HCT116 (cell line): ENCODE measurements at regions not wholly inside any gene's neighbourhood (a gene's known extent, or its start where the extent isn't known, plus 50 kb on each side); places are given as distances from the start of the nearest gene placed in this dataset.

Experiments
- ATAC-seq: fragments of 200-7000 bp; cut with Tn5 transposase; 2 replicates; pipeline ENCODE4 v1.9.1; 2020; ENCODE audit warnings: mild to moderate bottlenecking, moderate library complexity
- BruUV-seq: library from RNA; stranded (reverse); fragments of 400-500 nt; replicated peaks from 2 replicates; lab custom pipeline; 2021; lab: Mats Ljungman, UMichigan
- CTCF ChIA-PET: fragments of 300-600 bp; sonication (Branson Sonifier 250); formaldehyde crosslinking; loops from one replicate; lab custom pipeline; 2021; ENCODE audit warnings: antibody characterized with exemption; lab: Charles Lee
- POLR2A ChIA-PET: fragments of 300-600, 350-600 bp; sonication (Branson Sonifier 250); formaldehyde crosslinking; loops from one replicate; lab custom pipeline; 2021; ENCODE audit warnings: antibody characterized with exemption; lab: Charles Lee
- RAD21 ChIA-PET, 2 experiments: fragments of 300-600 bp; sonication (Branson Sonifier 250); formaldehyde crosslinking; loops; one replicate each; lab custom pipeline; 2023; ENCODE audit warnings: low total read pairs in 2 of 2; ENCODE audit not compliant: uncharacterized antibody in 2 of 2, unreplicated experiment in 2 of 2, low non-redundant PET in 1 of 2; lab: Charles Lee
- DNase-seq: peaks from one replicate; pipeline ENCODE4 v3.0.0-alpha.2; 2010; ENCODE audit warnings: low read depth, low spot score
- H2AFZ ChIP-seq: fragments of 200-600 bp; shearing (Covaris generic), sonication (generic); 2 replicates; pipeline ENCODE4 v1.6.1; 2017; ENCODE audit warnings: low read depth, mixed run types, mixed read lengths, antibody characterized with exemption, low read length; ENCODE audit not compliant: poor library complexity, severe bottlenecking
- H3K27ac ChIP-seq: 2 replicates; pipeline ENCODE4 v1.5.1; 2012; ENCODE audit warnings: low read depth, low read length
- H3K27me3 ChIP-seq: fragments of 200-600 bp; sonication (generic); 2 replicates; pipeline ENCODE4 v1.6.1; 2016; ENCODE audit warnings: mixed run types, low read length, mixed read lengths; ENCODE audit not compliant: insufficient read depth
- H3K36me3 ChIP-seq, 2 experiments: fragments of 200-500 bp in 1 of 2; fragments of 200-600 bp in 1 of 2; sonication (Bioruptor generic) in 1 of 2; sonication (generic) in 1 of 2; 2 replicates each; pipeline versions ENCODE4 v1.5.1 to v1.6.1; 2014 to 2016; ENCODE audit warnings: low read length in 2 of 2, inconsistent platforms in 1 of 2, mixed read lengths in 1 of 2, mixed run types in 1 of 2; ENCODE audit not compliant: insufficient read depth in 2 of 2, control insufficient read depth in 1 of 2
- H3K4me1 ChIP-seq, 2 experiments: fragments of 200-600 bp in 1 of 2; sonication (generic) in 1 of 2; 2 replicates each; pipeline versions ENCODE4 v1.5.1 to v1.6.1; 2012 to 2017; ENCODE audit warnings: low read length in 2 of 2, inconsistent platforms in 1 of 2, mild to moderate bottlenecking in 1 of 2, mixed read lengths in 1 of 2, mixed run types in 1 of 2, moderate library complexity in 1 of 2; ENCODE audit not compliant: insufficient read depth in 2 of 2, control insufficient read depth in 1 of 2
- H3K4me2 ChIP-seq: fragments of 200-600 bp; sonication (generic); 2 replicates; pipeline ENCODE4 v1.6.1; 2017; ENCODE audit warnings: mixed run types, low read length, mixed read lengths
- H3K4me3 ChIP-seq, 2 experiments: fragments of 200-600 bp in 1 of 2; sonication (generic) in 1 of 2; replicated peaks in 1 of 2; 2 replicates each; pipeline ENCODE4 v1.5.1; 2011 to 2016; ENCODE audit warnings: low read length in 2 of 2, control low read depth in 1 of 2, low read depth in 1 of 2, mild to moderate bottlenecking in 1 of 2, mixed read lengths in 1 of 2, mixed run types in 1 of 2
- H3K79me2 ChIP-seq: fragments of 200-600 bp; sonication (generic); 2 replicates; pipeline ENCODE4 v1.6.1; 2017; ENCODE audit warnings: mild to moderate bottlenecking, mixed run types, low read length, moderate library complexity, mixed read lengths; ENCODE audit not compliant: insufficient read depth
- H3K9ac ChIP-seq: fragments of 200-600 bp; sonication (generic); 2 replicates; pipeline ENCODE4 v1.6.1; 2016; ENCODE audit warnings: low read length, mixed read lengths
- H3K9me2 ChIP-seq: fragments of 200-600 bp; sonication (generic), shearing (Covaris generic); 2 replicates; pipeline ENCODE4 v1.6.1; 2017; ENCODE audit warnings: mixed run types, mild to moderate bottlenecking, moderate library complexity; ENCODE audit not compliant: insufficient read depth
- H3K9me3 ChIP-seq, 2 experiments: fragments of 200-500 bp in 1 of 2; fragments of 200-600 bp in 1 of 2; sonication (Bioruptor generic) in 1 of 2; sonication (generic) in 1 of 2; 2 replicates each; pipeline ENCODE4 v1.6.1; 2014 to 2017; ENCODE audit warnings: low read length in 2 of 2, mixed read lengths in 2 of 2, inconsistent platforms in 1 of 2, low read depth in 1 of 2, mild to moderate bottlenecking in 1 of 2, mixed run types in 1 of 2, moderate library complexity in 1 of 2; ENCODE audit not compliant: control insufficient read depth in 1 of 2, insufficient read depth in 1 of 2
- H4K20me1 ChIP-seq: fragments of 200-600 bp; sonication (generic), shearing (Covaris generic); 2 replicates; pipeline ENCODE4 v1.6.1; 2017; ENCODE audit warnings: mixed run types, mild to moderate bottlenecking, moderate library complexity; ENCODE audit not compliant: insufficient read depth
- CEBPB ChIP-seq: IDR thresholded peaks from 2 replicates; pipeline ENCODE4 v1.6.1; 2012; ENCODE audit warnings: low read depth
- EGR1 ChIP-seq: IDR thresholded peaks from 2 replicates; pipeline ENCODE4 v1.6.1; 2012; ENCODE audit warnings: low read depth
- ELF1 ChIP-seq: IDR thresholded peaks from 2 replicates; pipeline ENCODE4 v1.6.1; 2012; ENCODE audit warnings: low read depth, borderline replicate concordance
- EZH2 ChIP-seq: fragments of 200-600 bp; sonication (generic); IDR thresholded peaks from 2 replicates; pipeline ENCODE4 v1.6.1; 2017; ENCODE audit warnings: antibody characterized with exemption, mixed run types
- EZH2phosphoT487 ChIP-seq: fragments of 200-600 bp; IDR thresholded peaks from 2 replicates; pipeline ENCODE4 v1.6.1; 2018; ENCODE audit warnings: antibody characterized with exemption, borderline replicate concordance
- JUND ChIP-seq: IDR thresholded peaks from 2 replicates; pipeline ENCODE4 v1.6.1; 2012
- POLR2AphosphoS5 ChIP-seq: IDR thresholded peaks from 2 replicates; pipeline ENCODE4 v1.6.1; 2011; ENCODE audit warnings: mild to moderate bottlenecking, low read depth, low read length, moderate library complexity
- RAD21 ChIP-seq: IDR thresholded peaks from 2 replicates; pipeline ENCODE4 v1.6.1; 2012; ENCODE audit warnings: low read depth, mild to moderate bottlenecking
- SIN3A ChIP-seq: IDR thresholded peaks from 2 replicates; pipeline ENCODE4 v1.6.1; 2012; ENCODE audit warnings: low read depth
- SRF ChIP-seq: IDR thresholded peaks from 2 replicates; pipeline ENCODE4 v1.6.1; 2012; ENCODE audit warnings: low read depth
- YY1 ChIP-seq: IDR thresholded peaks from 2 replicates; pipeline ENCODE4 v1.6.1; 2011; ENCODE audit warnings: low read length, low read depth, moderate library complexity, mild to moderate bottlenecking; ENCODE audit not compliant: insufficient replicate concordance; ENCODE audit errors: extremely low read depth
- ZFX ChIP-seq: fragments of 450-650 bp; IDR thresholded peaks from 2 replicates; pipeline ENCODE4 v1.6.1; 2017
- intact Hi-C: fragments of 100-400 bp; cut with micrococcal nuclease; formaldehyde crosslinking; loops from 2 replicates; pipeline ENCODE4 v1.10.0; 2022
- TF ChIP-seq, protein P1 (sequence below): IDR thresholded peaks from 2 replicates; pipeline ENCODE4 v1.6.1; 2012; ENCODE audit warnings: low read depth

DNA sequence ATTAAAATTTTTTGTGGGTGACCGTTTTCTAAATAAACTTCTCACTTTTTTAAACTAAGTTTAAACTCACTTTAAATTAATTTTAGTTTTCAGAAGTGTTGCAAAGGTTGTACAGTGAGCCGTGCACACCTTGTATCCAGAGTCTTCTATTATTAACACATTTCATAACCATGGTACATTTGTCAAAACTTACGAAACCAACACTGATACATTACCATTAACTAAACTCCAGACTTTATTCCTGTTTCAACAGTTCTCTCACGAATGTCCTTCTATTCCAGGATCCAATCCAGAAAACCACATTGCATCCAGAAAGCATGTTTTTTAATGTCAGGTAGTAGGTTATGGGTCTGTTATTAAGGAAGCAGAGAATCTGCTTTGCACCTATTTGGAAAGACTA, 319.9 kb downstream of the CBLN4 start:
- Histone ChIP-seq H4K20me1 (no peaks in the 10 kb centered on the region), H3K4me2 (no peak overlapping the region), H3K27ac (no peak overlapping the region), H2AFZ (no peak overlapping the region), H3K9me2 (no peaks in the 10 kb centered on the region), H3K36me3 (no peaks in the 10 kb centered on the region), H3K4me1 (no peaks in the 10 kb centered on the region), H3K9ac (no peak overlapping the region), H3K79me2 (no peaks in the 10 kb centered on the region), H3K27me3 (no peaks in the 10 kb centered on the region), H3K9me3 (peaks cover 10 to 16% of the 10 kb centered on the region in 2 experiments; a peak in 2 of 4 replicates), H3K4me3 (no peak overlapping the region)
- no peak for ATAC-seq
- BruUV-seq: no TSS peak
- CTCF ChIA-PET: no interaction called here
- RAD21 ChIA-PET: no interaction called here
- POLR2A ChIA-PET: no interaction called here
- TF ChIP-seq EZH2 (no peak), ZFX (no peak)
- intact Hi-C loops: no loop called here
- DNase-seq: no peak

DNA sequence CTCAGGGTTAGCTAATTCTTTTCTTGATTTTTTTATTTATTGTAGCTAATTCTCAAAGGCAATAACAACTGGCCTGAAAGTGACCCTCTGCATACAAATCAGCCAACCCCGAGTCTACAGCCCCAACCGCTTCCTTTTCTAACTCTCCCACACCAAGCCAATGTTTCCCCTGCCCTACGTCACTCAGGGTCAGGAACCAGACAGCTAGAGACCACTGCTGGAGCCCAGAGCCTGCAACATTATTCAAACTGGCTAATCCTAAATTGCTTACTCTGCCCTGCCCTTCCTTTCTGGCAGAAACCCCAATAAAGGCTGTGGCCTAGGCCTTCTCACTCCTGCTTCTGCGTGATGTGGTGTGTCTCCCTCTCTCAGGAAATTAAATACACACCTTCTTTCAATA, 320.7 kb downstream of the CBLN4 start:
- POLR2A ChIA-PET: no interaction called here
- BruUV-seq: no TSS peak
- CTCF ChIA-PET: no interaction called here
- Histone ChIP-seq H4K20me1 (no peaks in the 10 kb centered on the region), H3K79me2 (no peaks in the 10 kb centered on the region), H3K36me3 (no peaks in the 10 kb centered on the region), H3K4me2 (no peak overlapping the region), H2AFZ (no peak overlapping the region), H3K27ac (no peak overlapping the region), H3K9ac (no peak overlapping the region), H3K9me2 (no peaks in the 10 kb centered on the region), H3K27me3 (no peaks in the 10 kb centered on the region), H3K4me1 (no peaks in the 10 kb centered on the region), H3K9me3 (peaks cover 10 to 13% of the 10 kb centered on the region in 2 experiments; a peak in 2 of 4 replicates), H3K4me3 (no peak overlapping the region)
- RAD21 ChIA-PET: no interaction called here
- ATAC-seq: no peak
- intact Hi-C loops: no loop called here
- TF ChIP-seq EGR1: no peak
- TF ChIP-seq SIN3A: no peak
- TF ChIP-seq RAD21: no peak
- no peak for TF ChIP-seq ELF1
- TF ChIP-seq YY1: no peak
- TF ChIP-seq POLR2AphosphoS5: no peak
- TF ChIP-seq EZH2: no peak
- no peak for TF ChIP-seq EZH2phosphoT487
- TF ChIP-seq CEBPB: no peak
- TF ChIP-seq SRF: no peak
- TF ChIP-seq, protein P1, sequence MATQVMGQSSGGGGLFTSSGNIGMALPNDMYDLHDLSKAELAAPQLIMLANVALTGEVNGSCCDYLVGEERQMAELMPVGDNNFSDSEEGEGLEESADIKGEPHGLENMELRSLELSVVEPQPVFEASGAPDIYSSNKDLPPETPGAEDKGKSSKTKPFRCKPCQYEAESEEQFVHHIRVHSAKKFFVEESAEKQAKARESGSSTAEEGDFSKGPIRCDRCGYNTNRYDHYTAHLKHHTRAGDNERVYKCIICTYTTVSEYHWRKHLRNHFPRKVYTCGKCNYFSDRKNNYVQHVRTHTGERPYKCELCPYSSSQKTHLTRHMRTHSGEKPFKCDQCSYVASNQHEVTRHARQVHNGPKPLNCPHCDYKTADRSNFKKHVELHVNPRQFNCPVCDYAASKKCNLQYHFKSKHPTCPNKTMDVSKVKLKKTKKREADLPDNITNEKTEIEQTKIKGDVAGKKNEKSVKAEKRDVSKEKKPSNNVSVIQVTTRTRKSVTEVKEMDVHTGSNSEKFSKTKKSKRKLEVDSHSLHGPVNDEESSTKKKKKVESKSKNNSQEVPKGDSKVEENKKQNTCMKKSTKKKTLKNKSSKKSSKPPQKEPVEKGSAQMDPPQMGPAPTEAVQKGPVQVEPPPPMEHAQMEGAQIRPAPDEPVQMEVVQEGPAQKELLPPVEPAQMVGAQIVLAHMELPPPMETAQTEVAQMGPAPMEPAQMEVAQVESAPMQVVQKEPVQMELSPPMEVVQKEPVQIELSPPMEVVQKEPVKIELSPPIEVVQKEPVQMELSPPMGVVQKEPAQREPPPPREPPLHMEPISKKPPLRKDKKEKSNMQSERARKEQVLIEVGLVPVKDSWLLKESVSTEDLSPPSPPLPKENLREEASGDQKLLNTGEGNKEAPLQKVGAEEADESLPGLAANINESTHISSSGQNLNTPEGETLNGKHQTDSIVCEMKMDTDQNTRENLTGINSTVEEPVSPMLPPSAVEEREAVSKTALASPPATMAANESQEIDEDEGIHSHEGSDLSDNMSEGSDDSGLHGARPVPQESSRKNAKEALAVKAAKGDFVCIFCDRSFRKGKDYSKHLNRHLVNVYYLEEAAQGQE: no peak
- no peak for TF ChIP-seq ZFX
- TF ChIP-seq JUND: no peak
- no peak for DNase-seq
